NCI-H2227 (cell line): ENCODE measurements at regions not wholly inside any gene's neighbourhood (a gene's known extent, or its start where the extent isn't known, plus 50 kb on each side); places are given as distances from the start of the nearest gene placed in this dataset.

ENCODE experiments used
- DNase-seq: peaks from one replicate; lab custom pipeline; 2025; ENCODE audit not compliant: unreplicated experiment; lab: John Stamatoyannopoulos, UW

GRCh38 chr20:23254505-23254904 lies 96.1 kb upstream of the NXT1 start:
- DNase-seq, result no peak

GRCh38 chr20:23254034-23254433 lies 96.6 kb upstream of the NXT1 start:
- no peak for DNase-seq

- DNase-seq, result no peak
Measured at GRCh38 chr20:23253524-23253923, 97.1 kb upstream of the NXT1 start.

- no peak for DNase-seq
Measured at GRCh38 chr20:23251779-23252178, 98.8 kb upstream of the NXT1 start.

GRCh38 chr20:23249541-23249940 lies 101.0 kb upstream of the NXT1 start:
- DNase-seq, result no peak

- no peak for DNase-seq
Measured at GRCh38 chr20:23248461-23248882, 102.1 kb upstream of the NXT1 start.

GRCh38 chr20:23246717-23247664 lies 103.6 kb upstream of the NXT1 start:
- no peak for DNase-seq

- DNase-seq, result no peak
Measured at GRCh38 chr20:23245553-23246181, 104.9 kb upstream of the NXT1 start.

- no peak for DNase-seq
Measured at GRCh38 chr20:23244916-23245552, 105.6 kb upstream of the NXT1 start.

GRCh38 chr20:23244156-23244915 lies 106.3 kb upstream of the NXT1 start:
- DNase-seq, result no peak

GRCh38 chr20:23243791-23244155 lies 106.8 kb upstream of the NXT1 start:
- DNase-seq, result no peak

GRCh38 chr20:23242556-23243180 lies 107.9 kb upstream of the NXT1 start:
- no peak for DNase-seq

- no peak for DNase-seq
Measured at GRCh38 chr20:23242104-23242503, 108.5 kb upstream of the NXT1 start.

- DNase-seq, result no peak
Measured at GRCh38 chr20:23241416-23241815, 109.2 kb upstream of the NXT1 start.

- DNase-seq, result no peak
Measured at GRCh38 chr20:23240519-23240918, 110.1 kb upstream of the NXT1 start.

GRCh38 chr20:23237201-23237600 lies 113.4 kb upstream of the NXT1 start:
- no peak for DNase-seq

- DNase-seq, result no peak
Measured at GRCh38 chr20:23235173-23236027, 115.2 kb upstream of the NXT1 start.

- DNase-seq, result no peak
Measured at GRCh38 chr20:23234311-23235078, 116.1 kb upstream of the NXT1 start.

- no peak for DNase-seq
Measured at GRCh38 chr20:23233341-23233740, 117.2 kb upstream of the NXT1 start.
